NB4 (cell line): ENCODE measurements at regions not wholly inside any gene's neighbourhood (a gene's known extent, or its start where the extent isn't known, plus 50 kb on each side); places are given as distances from the start of the nearest gene placed in this dataset.

Source experiments
- MYC ChIP-seq: IDR thresholded peaks from 2 replicates; pipeline ENCODE4 v1.6.1; 2011; ENCODE audit warnings: low read depth, low read length
- POLR2A ChIP-seq: IDR thresholded peaks from 2 replicates; pipeline ENCODE4 v1.6.1; 2011; ENCODE audit warnings: mild to moderate bottlenecking; ENCODE audit not compliant: insufficient read length; ENCODE audit errors: extremely low read depth
- TF ChIP-seq, protein P1 (sequence below): IDR thresholded peaks from one replicate; pipeline ENCODE4 v1.5.1; 2012; ENCODE audit warnings: low read depth, low read length
- TF ChIP-seq, protein P2 (sequence below): IDR thresholded peaks from 2 replicates; pipeline ENCODE4 v1.6.1; 2011; ENCODE audit warnings: low read depth, low read length

DNA sequence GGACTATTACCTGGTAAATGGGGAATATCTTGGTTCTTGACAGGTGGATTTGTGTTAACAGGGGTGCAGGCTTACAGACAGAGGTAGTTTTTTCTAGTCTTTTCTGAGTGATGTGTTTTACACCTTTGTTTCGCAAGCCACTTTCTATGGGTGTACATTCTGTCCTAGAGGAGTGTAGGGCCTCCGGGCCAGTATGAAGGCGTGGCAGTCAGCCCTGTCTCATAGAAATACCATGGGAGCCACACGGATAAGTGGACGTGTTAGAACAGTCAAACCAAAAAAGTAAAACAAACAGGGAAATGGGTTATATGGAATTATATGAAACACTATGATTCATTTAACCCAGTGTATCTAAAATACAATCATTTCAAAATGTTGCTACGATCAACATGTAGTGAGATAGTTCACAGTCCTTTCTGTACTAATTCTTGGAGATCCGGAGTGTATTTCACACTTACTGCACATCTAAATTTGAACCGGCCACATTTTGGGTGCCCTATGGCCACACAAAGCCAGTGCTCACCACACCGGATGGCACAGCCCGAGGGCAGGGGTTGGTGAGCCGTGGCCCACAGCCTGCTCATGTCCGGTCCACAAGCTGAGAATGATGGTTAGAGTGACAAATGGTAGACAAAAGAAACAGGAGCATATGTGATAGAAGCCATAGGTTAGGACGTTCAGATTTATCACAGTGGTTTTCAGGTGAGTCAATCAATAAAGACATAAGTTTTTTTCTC, 80.1 kb upstream of the IRX4 start:
- TF ChIP-seq, protein P1, sequence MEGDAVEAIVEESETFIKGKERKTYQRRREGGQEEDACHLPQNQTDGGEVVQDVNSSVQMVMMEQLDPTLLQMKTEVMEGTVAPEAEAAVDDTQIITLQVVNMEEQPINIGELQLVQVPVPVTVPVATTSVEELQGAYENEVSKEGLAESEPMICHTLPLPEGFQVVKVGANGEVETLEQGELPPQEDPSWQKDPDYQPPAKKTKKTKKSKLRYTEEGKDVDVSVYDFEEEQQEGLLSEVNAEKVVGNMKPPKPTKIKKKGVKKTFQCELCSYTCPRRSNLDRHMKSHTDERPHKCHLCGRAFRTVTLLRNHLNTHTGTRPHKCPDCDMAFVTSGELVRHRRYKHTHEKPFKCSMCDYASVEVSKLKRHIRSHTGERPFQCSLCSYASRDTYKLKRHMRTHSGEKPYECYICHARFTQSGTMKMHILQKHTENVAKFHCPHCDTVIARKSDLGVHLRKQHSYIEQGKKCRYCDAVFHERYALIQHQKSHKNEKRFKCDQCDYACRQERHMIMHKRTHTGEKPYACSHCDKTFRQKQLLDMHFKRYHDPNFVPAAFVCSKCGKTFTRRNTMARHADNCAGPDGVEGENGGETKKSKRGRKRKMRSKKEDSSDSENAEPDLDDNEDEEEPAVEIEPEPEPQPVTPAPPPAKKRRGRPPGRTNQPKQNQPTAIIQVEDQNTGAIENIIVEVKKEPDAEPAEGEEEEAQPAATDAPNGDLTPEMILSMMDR: no peak
- TF ChIP-seq, protein P2, sequence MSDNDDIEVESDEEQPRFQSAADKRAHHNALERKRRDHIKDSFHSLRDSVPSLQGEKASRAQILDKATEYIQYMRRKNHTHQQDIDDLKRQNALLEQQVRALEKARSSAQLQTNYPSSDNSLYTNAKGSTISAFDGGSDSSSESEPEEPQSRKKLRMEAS: no peak
- TF ChIP-seq POLR2A: no peak
- no peak for TF ChIP-seq MYC
